ENCODE measurements at regions not wholly inside any gene's neighbourhood (a gene's known extent, or its start where the extent isn't known, plus 50 kb on each side); places are given as distances from the start of the nearest gene placed in this dataset.
"Not testable (repeated sequence)": the region's sequence is repeated elsewhere in the genome, so short reads cannot be mapped to it uniquely, and the experiment has no call there.

DNA sequence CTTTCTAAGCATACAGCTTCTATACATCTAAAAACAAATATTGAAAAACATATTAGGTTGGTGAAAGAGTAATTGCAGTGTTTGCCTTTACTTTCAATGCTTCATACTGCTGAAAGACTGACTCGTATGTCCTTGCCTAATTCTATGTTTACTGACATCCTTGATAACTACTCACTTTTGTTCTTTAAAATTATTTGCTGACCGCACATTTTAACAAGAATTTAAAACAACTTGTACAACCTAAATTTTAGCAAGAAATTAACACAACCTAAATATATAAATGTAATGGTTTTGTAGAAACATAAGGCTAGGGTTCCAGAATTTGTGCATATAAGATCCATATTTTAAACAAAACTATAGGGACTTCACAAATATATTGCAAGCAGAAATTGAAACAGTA lies 640.2 kb upstream of the MMS22L start:
- DNase-seq: no peak

DNA sequence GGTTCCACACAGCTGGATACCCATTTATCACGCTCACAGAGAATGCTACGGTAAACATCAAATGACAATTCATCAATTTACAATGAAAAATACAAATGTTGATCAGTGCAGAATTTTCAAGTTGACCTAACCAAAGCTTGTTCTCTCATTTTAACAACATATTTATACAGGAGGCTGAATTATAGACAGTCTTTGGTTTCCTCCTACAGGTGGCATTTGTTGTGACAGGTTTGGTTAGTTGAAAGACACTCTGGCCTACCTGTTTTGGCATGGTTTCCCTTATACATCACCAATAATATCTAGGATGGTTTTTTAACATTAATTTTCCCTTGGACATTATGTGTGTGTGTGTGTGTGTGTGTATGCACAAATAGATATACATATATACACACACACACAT lies 642.5 kb upstream of the MMS22L start:
- no peak for DNase-seq

GRCh38 chr6:97939440-97940168 lies 656.6 kb upstream of the MMS22L start:
- DNase-seq: no peak

GRCh38 chr6:97947841-97948240 lies 664.8 kb upstream of the MMS22L start:
- DNase-seq: peak; percentile 1

DNA sequence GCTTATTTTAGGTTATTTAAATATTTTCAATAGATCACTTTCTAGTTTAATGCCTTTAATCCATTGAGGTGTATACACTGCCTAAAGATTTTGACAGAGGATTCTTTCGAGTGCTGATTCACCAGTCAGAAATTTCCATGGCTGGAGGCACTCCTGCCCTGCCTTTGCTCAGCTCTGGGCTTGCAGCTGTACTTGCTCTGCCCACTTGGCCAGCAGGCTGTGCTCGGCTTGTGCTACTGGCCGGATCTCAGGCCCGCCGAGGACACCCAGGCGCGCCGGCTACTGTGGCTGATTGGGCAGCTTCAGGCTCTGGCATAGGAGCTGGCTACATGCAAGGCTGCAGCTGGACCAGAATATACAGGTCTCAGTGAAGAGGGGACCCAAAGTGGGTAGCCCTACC lies 675.1 kb upstream of the MMS22L start:
- DNase-seq: no peak

GRCh38 chr6:97963193-97963592 lies 680.2 kb upstream of the MMS22L start:
- no peak for DNase-seq

- no peak for DNase-seq
Observed at GRCh38 chr6:97969065-97969464, 686.0 kb upstream of the MMS22L start.

DNA sequence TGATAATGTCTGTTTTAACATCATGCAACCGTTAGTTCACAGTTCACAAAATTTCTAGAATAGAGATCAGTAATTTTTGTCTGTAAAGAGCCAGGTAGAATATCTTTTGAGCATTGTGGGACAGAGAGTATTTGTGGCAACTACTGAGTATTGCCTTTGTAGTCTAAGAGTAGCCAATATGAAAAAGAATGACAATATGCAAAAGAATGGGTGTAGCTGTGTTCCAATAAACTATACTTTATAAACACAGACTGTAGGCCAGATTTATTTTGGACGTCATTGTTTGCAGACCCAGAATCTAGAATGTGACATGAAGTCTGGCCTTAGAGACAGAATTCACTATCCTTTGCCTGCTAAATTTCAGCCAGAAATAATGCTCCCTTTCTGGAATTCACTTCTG lies 694.1 kb upstream of the MMS22L start:
- DNase-seq: no peak

- DNase-seq: peak; percentile 1
Observed at GRCh38 chr6:97978855-97979271, 695.8 kb upstream of the MMS22L start.

GRCh38 chr6:97979285-97979684 lies 696.3 kb upstream of the MMS22L start:
- not testable (repeated sequence) for DNase-seq

- DNase-seq: no peak
Observed at GRCh38 chr6:97989451-97989850, 706.4 kb upstream of the MMS22L start.

DNA sequence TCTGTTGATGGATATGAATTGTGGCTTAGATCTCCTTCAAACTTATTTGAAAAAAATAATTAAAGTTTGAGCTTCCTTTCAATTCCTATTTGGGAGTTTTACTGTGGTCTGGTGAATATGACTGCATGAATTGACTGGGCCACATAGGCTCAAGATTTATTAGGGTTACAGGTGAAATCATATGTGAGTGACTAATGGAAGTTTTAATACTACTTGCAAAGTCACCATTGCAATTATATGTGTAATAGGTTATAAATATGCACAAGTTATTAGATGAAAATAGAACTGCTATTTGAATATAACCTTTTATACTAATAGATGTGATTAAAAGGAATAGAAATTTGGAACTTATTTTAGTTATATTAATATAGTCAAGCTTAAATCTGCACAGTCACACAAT lies 712.1 kb upstream of the MMS22L start:
- no peak for DNase-seq

DNA sequence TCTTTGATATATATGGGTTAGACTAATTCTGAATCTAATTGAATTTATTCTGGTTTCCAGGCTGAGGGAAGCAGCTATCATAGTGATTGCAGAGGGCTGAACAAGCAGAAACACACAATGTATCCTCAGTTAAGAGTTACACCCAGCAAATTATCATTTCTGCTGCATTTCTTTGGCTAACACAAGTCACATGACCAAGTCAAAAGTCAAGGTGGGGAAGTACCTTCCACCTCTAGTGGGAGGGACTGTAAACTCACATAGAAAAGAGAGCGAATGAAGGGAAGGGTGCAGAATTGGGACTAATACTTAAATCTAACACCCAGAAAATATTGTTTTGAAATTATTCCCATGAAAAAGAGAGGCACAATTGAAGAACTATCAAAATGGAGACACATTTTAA lies 719.7 kb upstream of the MMS22L start:
- DNase-seq: no peak

- peak; percentile 54 for DNase-seq
Observed at GRCh38 chr6:98014442-98015201, 731.6 kb upstream of the MMS22L start.

GRCh38 chr6:98016565-98016964 lies 733.5 kb upstream of the MMS22L start:
- DNase-seq: no peak

DNA sequence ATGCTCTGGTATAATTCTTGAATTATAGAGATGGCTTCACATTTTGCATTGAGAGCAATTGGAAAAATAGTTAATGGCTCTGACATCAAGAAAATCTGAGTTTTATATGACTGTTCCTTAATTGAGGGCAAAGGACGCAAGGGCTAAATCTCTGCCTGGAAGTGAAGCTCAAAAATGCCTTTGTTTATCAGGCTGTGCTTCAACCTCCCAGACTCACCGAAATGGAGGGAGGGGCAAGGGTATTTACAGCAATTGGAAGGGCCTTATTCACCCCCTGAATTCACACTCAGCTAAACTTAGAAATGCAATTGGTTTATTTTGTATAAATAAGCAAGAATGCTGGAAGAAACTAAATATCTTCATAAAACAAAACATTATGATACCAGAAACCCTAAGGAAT lies 737.2 kb upstream of the MMS22L start:
- no peak for DNase-seq

- no peak for DNase-seq
Observed at GRCh38 chr6:98024359-98024758, 741.3 kb upstream of the MMS22L start.

DNA sequence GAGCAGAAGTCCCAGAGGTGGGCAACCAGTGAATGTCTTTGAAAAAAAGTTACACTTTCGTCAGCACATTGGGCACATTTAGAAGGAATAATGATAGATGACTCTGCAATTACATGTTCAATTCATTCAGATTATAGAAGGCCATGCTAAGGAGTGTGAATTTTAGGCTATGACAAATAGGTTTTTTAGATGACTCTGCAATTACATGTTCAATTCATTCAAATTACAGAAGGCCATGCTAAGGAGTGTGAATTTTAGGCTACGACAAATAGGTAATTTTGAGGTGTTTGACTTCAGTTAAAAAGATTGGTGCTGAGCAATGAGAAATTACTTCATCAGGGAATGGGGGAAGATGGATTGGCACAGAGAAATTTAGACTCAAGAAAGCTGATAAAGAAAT lies 744.9 kb upstream of the MMS22L start:
- no peak for DNase-seq

DNA sequence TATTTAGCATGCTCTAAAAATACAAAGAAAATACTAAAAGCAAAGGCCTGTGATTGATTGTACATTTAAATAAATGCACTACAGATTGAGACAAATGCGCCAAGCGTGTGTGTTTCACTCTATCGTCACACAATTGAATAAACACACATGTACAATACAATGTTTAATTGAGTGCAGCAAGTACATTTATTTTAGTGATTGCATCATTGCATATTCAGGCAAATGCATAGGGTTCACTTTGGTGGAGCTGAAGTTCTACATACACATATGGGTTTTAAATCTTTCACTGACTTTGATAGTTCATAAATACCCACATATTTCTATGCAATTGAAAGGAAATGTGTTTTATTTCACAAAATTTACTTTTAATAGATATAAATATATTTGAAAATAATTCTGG lies 750.6 kb upstream of the MMS22L start:
- no peak for DNase-seq

DNA sequence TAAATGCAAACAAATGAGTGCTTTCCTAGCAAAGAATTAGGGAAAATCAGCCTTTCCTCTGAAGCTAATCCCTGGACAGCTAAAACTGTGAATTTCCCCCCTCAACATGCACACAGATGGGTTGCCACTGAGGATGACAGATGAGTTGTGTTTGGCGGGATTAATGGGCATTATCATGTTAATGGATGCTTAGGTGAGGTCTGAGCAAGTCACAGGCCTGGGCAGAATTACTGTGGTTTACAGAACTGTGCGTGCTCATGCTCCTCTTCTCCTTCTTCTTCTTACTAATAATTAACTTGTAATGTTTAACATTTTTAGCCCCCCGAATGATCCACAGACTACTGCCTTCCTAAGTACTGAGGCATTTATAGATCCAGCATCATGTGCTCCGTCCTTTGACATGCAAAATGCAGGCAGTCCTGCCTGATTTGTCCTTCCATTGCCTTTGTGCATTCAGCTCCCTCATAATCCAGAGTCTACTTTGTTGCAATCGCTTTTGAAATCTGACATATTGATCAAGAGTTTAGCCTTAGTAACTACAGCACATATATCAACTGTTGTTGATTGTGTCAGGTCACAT lies 753.4 kb upstream of the MMS22L start:
- DNase-seq: no peak

- no peak for DNase-seq
Observed at GRCh38 chr6:98037571-98037970, 754.6 kb upstream of the MMS22L start.

- DNase-seq: no peak
Observed at GRCh38 chr6:98039443-98039842, 756.4 kb upstream of the MMS22L start.

- no peak for DNase-seq
Observed at GRCh38 chr6:98039904-98040607, 757.0 kb upstream of the MMS22L start.

- DNase-seq: no peak
Observed at GRCh38 chr6:98041056-98041455, 758.0 kb upstream of the MMS22L start.

Measured in NCI-H510A treated with DMSO at 0.1 percent for 48 hours (cell line).